Esophagus squamous epithelium (tissue), 4 donors: ENCODE measurements at regions not wholly inside any gene's neighbourhood (a gene's known extent, or its start where the extent isn't known, plus 50 kb on each side); places are given as distances from the start of the nearest gene placed in this dataset.

Experiments used
- CTCF ChIP-seq, 6 experiments: fragments of 450-650 bp in 4 of 6; fragments of 200-600 bp in 2 of 6; sonication (generic) in 2 of 6; IDR thresholded peaks; one replicate each; pipeline ENCODE4 v1.5.1; 2016 to 2019; ENCODE audit warnings: antibody characterized with exemption in 6 of 6, mild to moderate bottlenecking in 4 of 6, moderate library complexity in 4 of 6
- POLR2A ChIP-seq, 4 donors: fragments of 450-650 bp; IDR thresholded peaks; one replicate each; pipeline ENCODE4 v1.6.1; 2017; ENCODE audit warnings: antibody characterized with exemption in 4 of 4, mild to moderate bottlenecking in 4 of 4, moderate library complexity in 3 of 4

- TF ChIP-seq CTCF (IDR thresholded peaks at IDR 0.05) (no peak), POLR2A (IDR thresholded peaks at IDR 0.05) (no peak)
Observed at GRCh38 chr2:139354518-139354917, 574.3 kb upstream of the NXPH2 start.
